WTC11 (cell line): ENCODE measurements at regions not wholly inside any gene's neighbourhood (a gene's known extent, or its start where the extent isn't known, plus 50 kb on each side); places are given as distances from the start of the nearest gene placed in this dataset.

Experiments
- ATAC-seq: fragments of 200-7000 bp; cut with Tn5 transposase; 2 replicates; pipeline ENCODE4 v1.10.0; 2021; ENCODE audit warnings: mild to moderate bottlenecking, moderate library complexity
- CTCF ChIA-PET: fragments of 300-600 bp; sonication (Branson Sonifier 250); formaldehyde crosslinking; loops from one replicate; lab custom pipeline; 2021; ENCODE audit warnings: antibody characterized with exemption; lab: Charles Lee
- POLR2A ChIA-PET: fragments of 350-600 bp; sonication (Branson Sonifier 250); formaldehyde crosslinking; loops from one replicate; lab custom pipeline; 2021; ENCODE audit warnings: antibody characterized with exemption; lab: Charles Lee
- DNase-seq: peaks from one replicate; pipeline ENCODE4 v3.0.0; 2021; ENCODE audit warnings: low spot score
- H3K27ac Mint-ChIP-seq: 2 replicates; pipeline ENCODE4 v1.8.0; 2021; ENCODE audit warnings: mixed read lengths
- H3K27me3 Mint-ChIP-seq: 2 replicates; pipeline ENCODE4 v1.8.0; 2021; ENCODE audit warnings: low read depth, mild to moderate bottlenecking, moderate library complexity, mixed read lengths
- H3K36me3 Mint-ChIP-seq: 2 replicates; pipeline ENCODE4 v1.8.0; 2021; ENCODE audit warnings: mixed read lengths
- H3K4me1 Mint-ChIP-seq: 2 replicates; pipeline ENCODE4 v1.8.0; 2022; ENCODE audit warnings: mixed read lengths
- H3K4me3 Mint-ChIP-seq: 2 replicates; pipeline ENCODE4 v1.8.0; 2021; ENCODE audit warnings: mild to moderate bottlenecking, moderate library complexity, mixed read lengths
- H3K9me3 Mint-ChIP-seq: 2 replicates; pipeline ENCODE4 v1.8.0; 2021; ENCODE audit warnings: mixed read lengths
- ARID4B ChIP-seq: sonication (generic); formaldehyde crosslinking; IDR thresholded peaks from 2 replicates; pipeline ENCODE4 v1.8.0; 2023; ENCODE audit warnings: missing genetic modification reagents, mild to moderate bottlenecking, borderline replicate concordance
- ATF6 ChIP-seq: sonication (generic); formaldehyde crosslinking; IDR thresholded peaks from 2 replicates; pipeline ENCODE4 v1.8.1; 2023; ENCODE audit warnings: mild to moderate bottlenecking, missing genetic modification reagents
- CREB1 ChIP-seq: sonication (generic); formaldehyde crosslinking; IDR thresholded peaks from 2 replicates; pipeline ENCODE4 v1.8.0; 2023; ENCODE audit warnings: mild to moderate bottlenecking, missing genetic modification reagents
- ESRRA ChIP-seq: sonication (generic); formaldehyde crosslinking; IDR thresholded peaks from 2 replicates; pipeline ENCODE4 v1.8.1; 2022; ENCODE audit warnings: mild to moderate bottlenecking, missing genetic modification reagents, borderline replicate concordance
- ETV6 ChIP-seq: sonication (generic); formaldehyde crosslinking; IDR thresholded peaks from 2 replicates; pipeline ENCODE4 v1.8.1; 2022; ENCODE audit warnings: mild to moderate bottlenecking, missing genetic modification reagents
- KAT7 ChIP-seq: sonication (generic); formaldehyde crosslinking; IDR thresholded peaks from 2 replicates; pipeline ENCODE4 v1.8.1; 2023; ENCODE audit warnings: missing genetic modification reagents, mild to moderate bottlenecking, borderline replicate concordance
- MXD4 ChIP-seq: fragments of 250-450 bp; sonication (Bioruptor Pico); IDR thresholded peaks from 2 replicates; pipeline ENCODE4 v1.8.0; 2021; ENCODE audit warnings: mild to moderate bottlenecking, moderate library complexity, borderline replicate concordance
- NR1H2 ChIP-seq: sonication (generic); formaldehyde crosslinking; IDR thresholded peaks from 2 replicates; pipeline ENCODE4 v1.9.0; 2021; ENCODE audit warnings: mild to moderate bottlenecking, moderate library complexity, missing genetic modification reagents
- OVOL2 ChIP-seq: fragments of 250-450 bp; sonication (Bioruptor Pico); IDR thresholded peaks from 2 replicates; pipeline ENCODE4 v1.9.0; 2021; ENCODE audit warnings: mild to moderate bottlenecking, borderline replicate concordance
- PREB ChIP-seq: sonication (generic); formaldehyde crosslinking; IDR thresholded peaks from 2 replicates; pipeline ENCODE4 v1.8.1; 2022; ENCODE audit warnings: mild to moderate bottlenecking, missing genetic modification reagents, moderate library complexity, borderline replicate concordance
- RELA ChIP-seq: sonication (generic); formaldehyde crosslinking; IDR thresholded peaks from 2 replicates; pipeline ENCODE4 v1.8.1; 2022; ENCODE audit warnings: missing genetic modification reagents, mild to moderate bottlenecking, borderline replicate concordance
- SMAD4 ChIP-seq: sonication (generic); formaldehyde crosslinking; IDR thresholded peaks from 2 replicates; pipeline ENCODE4 v1.8.0; 2022; ENCODE audit warnings: mild to moderate bottlenecking, missing genetic modification reagents
- TCF7 ChIP-seq: sonication (generic); formaldehyde crosslinking; IDR thresholded peaks from 2 replicates; pipeline ENCODE4 v1.8.0; 2022; ENCODE audit warnings: mild to moderate bottlenecking, low read depth, missing genetic modification reagents, moderate library complexity
- TEAD4 ChIP-seq: sonication (generic); formaldehyde crosslinking; IDR thresholded peaks from 2 replicates; pipeline ENCODE4 v1.8.0; 2022; ENCODE audit warnings: mild to moderate bottlenecking, missing genetic modification reagents
- USF1 ChIP-seq: sonication (generic); formaldehyde crosslinking; IDR thresholded peaks from 2 replicates; pipeline ENCODE4 v1.8.0; 2022; ENCODE audit warnings: mild to moderate bottlenecking, missing genetic modification reagents
- USF2 ChIP-seq: sonication (generic); formaldehyde crosslinking; IDR thresholded peaks from 2 replicates; pipeline ENCODE4 v1.8.1; 2023; ENCODE audit warnings: mild to moderate bottlenecking, missing genetic modification reagents, moderate library complexity
- ZNF121 ChIP-seq: sonication (generic); formaldehyde crosslinking; IDR thresholded peaks from 2 replicates; pipeline ENCODE4 v1.8.0; 2023; ENCODE audit warnings: missing genetic modification reagents
- ZNF281 ChIP-seq: sonication (generic); formaldehyde crosslinking; IDR thresholded peaks from 2 replicates; pipeline ENCODE4 v1.8.0; 2023; ENCODE audit warnings: mild to moderate bottlenecking, missing genetic modification reagents
- ZNF396 ChIP-seq: fragments of 250-450 bp; sonication (Bioruptor Pico); IDR thresholded peaks from 2 replicates; pipeline ENCODE4 v1.8.0; 2021; ENCODE audit warnings: mild to moderate bottlenecking, moderate library complexity, borderline replicate concordance
- ZNF512 ChIP-seq: sonication (generic); formaldehyde crosslinking; IDR thresholded peaks from 2 replicates; pipeline ENCODE4 v1.8.1; 2022; ENCODE audit warnings: missing genetic modification reagents, borderline replicate concordance

- H3K27me3 Mint-ChIP-seq = no peaks in the 10 kb centered on the region
- H3K9me3 Mint-ChIP-seq = no peaks in the 10 kb centered on the region; the same call in 1 of the 2 replicates
- no peak for TF ChIP-seq KAT7 (CRISPR knock-in tag)
- TF ChIP-seq ZNF281 (CRISPR knock-in tag) = no peak
- no peak for TF ChIP-seq ZNF121 (CRISPR knock-in tag)
- H3K36me3 Mint-ChIP-seq = no peaks in the 10 kb centered on the region
- DNase-seq = no peak
- no peak overlapping the region for H3K27ac Mint-ChIP-seq
- CTCF ChIA-PET = interaction anchor here (1.6 to 2.2 kb wide), 2 partner anchors 434 to 583 kb away, joined by 4 to 35 read pairs; no protein-coding TSS in a partner anchor
- no peaks in the 10 kb centered on the region for H3K4me1 Mint-ChIP-seq
- no peak overlapping the region for H3K4me3 Mint-ChIP-seq
- ATAC-seq = no peak
- POLR2A ChIA-PET = interaction anchor here (0.6 kb wide), 1 partner anchor 113 kb away, joined by 3 read pairs; no protein-coding TSS in a partner anchor
Measured at GRCh38 chr7:86470763-86471162, 172.9 kb upstream of the GRM3 start.

GRCh38 chr7:86469680-86470295, 173.9 kb upstream of the GRM3 start:
- Mint-ChIP-seq H3K27me3 (no peaks in the 10 kb centered on the region), H3K36me3 (no peaks in the 10 kb centered on the region), H3K4me1 (no peaks in the 10 kb centered on the region), H3K27ac (no peak overlapping the region), H3K9me3 (no peaks in the 10 kb centered on the region; the same call in 1 of the 2 replicates), H3K4me3 (no peak overlapping the region)
- ChIA-PET CTCF (interaction anchor here (0.6 to 2.2 kb wide), 23 partner anchors 9 to 609 kb away, joined by 3 to 35 read pairs (median 4); no protein-coding TSS in a partner anchor), POLR2A (no interaction called here)
- DNase-seq (peak; percentile 73), ATAC-seq (peak; percentile 97)
- TF ChIP-seq ESRRA (CRISPR knock-in tag) (no peak), CREB1 (CRISPR knock-in tag) (no peak), RELA (CRISPR knock-in tag) (no peak), MXD4 (no peak), USF1 (CRISPR knock-in tag) (peak; percentile 77), SMAD4 (CRISPR knock-in tag) (no peak), USF2 (CRISPR knock-in tag) (peak; percentile 83), ZNF396 (CRISPR knock-in tag) (no peak), PREB (CRISPR knock-in tag) (no peak), ETV6 (CRISPR knock-in tag) (no peak), NR1H2 (CRISPR knock-in tag) (no peak), ATF6 (CRISPR knock-in tag) (no peak), TEAD4 (CRISPR knock-in tag) (no peak), TCF7 (CRISPR knock-in tag) (no peak), ZNF512 (CRISPR knock-in tag) (no peak), ARID4B (no peak), OVOL2 (no peak)
